DOHH2 (cell line): ENCODE measurements at regions not wholly inside any gene's neighbourhood (a gene's known extent, or its start where the extent isn't known, plus 50 kb on each side); places are given as distances from the start of the nearest gene placed in this dataset.

Experiments used
- EZH2phosphoT487 ChIP-seq: fragments of 200-600 bp; sonication (generic); IDR thresholded peaks from 2 replicates; pipeline ENCODE4 v1.6.1; 2017; ENCODE audit warnings: borderline replicate concordance, mild to moderate bottlenecking, antibody characterized with exemption, low read length, moderate library complexity, mixed read lengths
- TF ChIP-seq, protein P1 (sequence below): fragments of 200-600 bp; sonication (generic); IDR thresholded peaks from one replicate; pipeline ENCODE4 v1.5.1; 2014; ENCODE audit warnings: antibody characterized with exemption, mild to moderate bottlenecking, low read depth, low read length; ENCODE audit not compliant: poor library complexity, severe bottlenecking

DNA sequence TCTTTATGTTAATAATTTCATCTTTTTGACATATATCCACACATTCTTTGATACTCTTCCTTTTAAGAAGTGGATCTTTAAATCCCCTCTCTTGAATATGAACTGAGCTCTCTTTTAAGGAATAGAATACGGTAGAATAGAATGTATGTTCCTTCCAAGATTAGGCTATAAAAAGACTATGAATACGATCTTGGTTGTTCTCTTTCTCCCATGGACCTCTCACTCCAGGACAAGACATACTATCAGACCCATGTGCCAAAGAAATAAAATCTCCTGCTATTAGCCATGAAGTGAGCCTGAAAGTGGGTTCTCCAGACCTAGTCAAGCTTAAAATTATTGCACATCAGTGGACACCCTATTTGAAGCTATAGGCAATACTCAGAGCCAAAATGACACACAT, 392.2 kb upstream of the ANO3 start:
- TF ChIP-seq, protein P1, sequence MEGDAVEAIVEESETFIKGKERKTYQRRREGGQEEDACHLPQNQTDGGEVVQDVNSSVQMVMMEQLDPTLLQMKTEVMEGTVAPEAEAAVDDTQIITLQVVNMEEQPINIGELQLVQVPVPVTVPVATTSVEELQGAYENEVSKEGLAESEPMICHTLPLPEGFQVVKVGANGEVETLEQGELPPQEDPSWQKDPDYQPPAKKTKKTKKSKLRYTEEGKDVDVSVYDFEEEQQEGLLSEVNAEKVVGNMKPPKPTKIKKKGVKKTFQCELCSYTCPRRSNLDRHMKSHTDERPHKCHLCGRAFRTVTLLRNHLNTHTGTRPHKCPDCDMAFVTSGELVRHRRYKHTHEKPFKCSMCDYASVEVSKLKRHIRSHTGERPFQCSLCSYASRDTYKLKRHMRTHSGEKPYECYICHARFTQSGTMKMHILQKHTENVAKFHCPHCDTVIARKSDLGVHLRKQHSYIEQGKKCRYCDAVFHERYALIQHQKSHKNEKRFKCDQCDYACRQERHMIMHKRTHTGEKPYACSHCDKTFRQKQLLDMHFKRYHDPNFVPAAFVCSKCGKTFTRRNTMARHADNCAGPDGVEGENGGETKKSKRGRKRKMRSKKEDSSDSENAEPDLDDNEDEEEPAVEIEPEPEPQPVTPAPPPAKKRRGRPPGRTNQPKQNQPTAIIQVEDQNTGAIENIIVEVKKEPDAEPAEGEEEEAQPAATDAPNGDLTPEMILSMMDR = no peak
- TF ChIP-seq EZH2phosphoT487 = no peak
